Amniotic stem cell (primary cell): ENCODE measurements at regions not wholly inside any gene's neighbourhood (a gene's known extent, or its start where the extent isn't known, plus 50 kb on each side); places are given as distances from the start of the nearest gene placed in this dataset.
"Not testable (repeated sequence)": the region's sequence is repeated elsewhere in the genome, so short reads cannot be mapped to it uniquely, and the experiment has no call there.

Experiments
- DNase-seq: peaks from one replicate; lab custom pipeline; 2025; lab: John Stamatoyannopoulos, UW

DNA sequence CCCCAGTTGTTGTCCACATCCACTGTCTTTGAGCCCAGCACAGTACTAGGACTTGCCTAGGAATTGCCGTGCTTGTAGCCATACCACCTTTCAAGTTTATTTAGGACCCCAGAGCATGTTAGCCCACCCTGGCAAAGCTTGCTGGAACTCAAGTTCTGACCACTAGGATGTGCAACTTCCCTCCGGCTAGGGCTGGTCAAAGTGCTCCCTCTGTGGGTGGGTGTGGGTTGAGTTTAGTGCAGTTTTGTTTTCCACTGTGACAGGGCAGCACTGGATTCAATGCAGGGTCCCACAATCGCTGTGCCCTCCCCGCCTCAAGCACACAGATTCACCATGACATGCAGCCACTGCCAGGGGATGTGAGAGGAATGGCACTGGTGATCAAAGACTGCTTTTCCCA, 96.0 kb downstream of the RASGEF1B start:
- no peak for DNase-seq

DNA sequence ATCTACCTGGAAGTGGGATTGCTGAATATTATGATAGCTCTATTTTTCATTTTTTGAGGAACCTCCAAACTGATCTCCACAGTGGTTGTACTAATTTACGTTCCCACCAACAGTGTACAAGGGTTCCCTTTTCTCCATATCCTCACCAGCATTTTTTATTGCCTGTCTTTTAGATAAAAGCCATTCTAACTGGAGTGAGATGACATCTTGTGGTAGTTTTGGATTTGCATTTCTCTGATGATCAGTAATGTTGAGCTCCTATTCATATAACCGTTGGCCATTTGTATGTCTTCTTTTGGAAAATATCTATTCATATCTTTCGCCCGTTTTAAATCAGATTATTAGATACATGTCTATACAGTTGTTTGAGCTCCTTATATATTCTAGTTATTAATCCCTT, 101.8 kb downstream of the RASGEF1B start:
- DNase-seq: no peak

DNA sequence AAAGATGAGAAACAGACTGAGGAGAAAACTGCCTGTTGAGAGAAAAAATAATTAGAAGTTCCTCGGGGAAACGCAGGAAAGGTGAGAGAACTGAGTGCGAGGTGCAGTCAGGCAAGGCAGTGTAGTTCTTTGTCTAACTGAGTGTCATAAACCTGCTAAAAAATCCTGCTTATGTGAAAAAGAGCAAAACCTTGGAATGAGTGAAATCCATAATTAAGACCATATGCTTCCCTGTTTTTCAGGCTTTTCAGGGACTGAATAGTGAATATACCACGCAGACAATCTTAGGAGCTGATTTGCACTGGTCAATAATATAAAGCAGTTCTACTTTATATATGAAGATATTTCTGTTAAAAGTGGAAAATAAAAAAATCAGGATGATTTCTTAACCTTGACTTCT, 104.9 kb downstream of the RASGEF1B start:
- no peak for DNase-seq

DNA sequence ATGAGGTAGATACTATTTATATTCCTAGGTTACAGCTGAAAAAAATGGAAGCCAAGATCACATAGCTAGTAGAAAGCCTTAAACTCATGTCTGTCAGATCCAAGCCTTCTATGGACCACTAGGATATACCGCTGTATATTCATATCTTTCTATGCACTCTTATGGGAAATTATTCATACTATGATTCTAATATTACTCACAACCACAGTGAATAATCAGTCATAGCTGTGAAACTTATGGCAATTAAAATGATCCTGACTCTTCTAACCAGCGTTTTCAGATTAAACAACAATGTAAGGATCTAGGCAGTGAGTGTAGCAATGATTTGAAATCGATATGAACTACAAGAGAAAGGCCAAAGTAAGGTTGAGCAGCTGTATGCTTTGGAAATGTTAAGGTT, 111.0 kb downstream of the RASGEF1B start:
- DNase-seq: no peak

DNA sequence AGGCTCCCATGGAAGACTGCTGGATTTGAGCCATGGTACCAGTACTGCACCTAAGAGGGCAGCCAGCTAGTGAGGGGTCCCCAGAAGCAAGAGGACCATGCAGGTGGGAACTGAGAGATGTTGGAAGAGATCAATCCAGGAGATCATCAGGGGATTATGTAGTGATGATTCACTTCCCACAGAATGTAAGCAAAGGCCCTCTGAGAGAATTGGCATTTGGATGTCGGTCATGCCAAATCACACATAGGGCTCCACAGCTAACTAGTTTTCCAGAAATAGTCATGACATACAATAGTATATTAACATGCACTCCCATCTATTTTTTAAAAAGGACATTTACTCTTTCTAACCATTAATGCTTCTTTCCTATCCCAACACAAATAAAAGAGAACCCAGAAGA, 112.5 kb downstream of the RASGEF1B start:
- DNase-seq: no peak

DNA sequence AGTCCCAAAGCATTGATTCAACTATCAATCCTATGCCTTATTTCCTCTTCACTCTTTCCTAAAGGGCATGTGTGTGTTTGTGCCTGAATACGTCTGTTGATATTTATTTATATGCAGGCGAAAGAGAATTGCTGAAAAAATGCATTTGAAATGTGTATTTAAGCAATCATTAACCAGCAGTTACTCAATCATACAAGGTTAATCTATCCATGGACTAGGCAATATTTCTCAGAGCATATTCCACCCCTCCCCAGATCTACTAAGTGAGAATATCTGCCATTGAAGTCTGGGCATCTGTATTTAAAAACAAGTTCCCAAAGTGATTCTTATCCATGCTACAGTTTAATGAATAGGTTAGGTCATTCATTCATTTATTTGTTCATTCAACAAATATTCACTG, 113.6 kb downstream of the RASGEF1B start:
- DNase-seq: no peak

DNA sequence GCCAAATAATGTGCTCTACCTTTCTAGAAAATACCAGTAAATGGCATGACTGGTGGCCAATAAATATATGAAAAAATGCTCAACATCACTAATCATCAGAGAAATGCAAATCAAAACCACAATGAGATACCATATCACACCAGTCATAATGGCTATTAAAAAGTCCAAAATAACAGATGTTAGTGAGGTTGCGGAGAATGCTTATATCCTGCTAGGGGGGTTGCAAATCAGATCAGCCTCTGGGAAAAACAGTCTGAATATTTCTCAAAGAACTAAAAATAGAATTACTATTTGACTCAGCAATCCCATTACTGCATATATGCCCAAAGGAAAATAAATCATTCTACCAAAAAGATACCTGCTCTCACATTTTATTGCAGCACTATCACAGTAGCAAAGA, 115.1 kb downstream of the RASGEF1B start:
- DNase-seq: no peak

DNA sequence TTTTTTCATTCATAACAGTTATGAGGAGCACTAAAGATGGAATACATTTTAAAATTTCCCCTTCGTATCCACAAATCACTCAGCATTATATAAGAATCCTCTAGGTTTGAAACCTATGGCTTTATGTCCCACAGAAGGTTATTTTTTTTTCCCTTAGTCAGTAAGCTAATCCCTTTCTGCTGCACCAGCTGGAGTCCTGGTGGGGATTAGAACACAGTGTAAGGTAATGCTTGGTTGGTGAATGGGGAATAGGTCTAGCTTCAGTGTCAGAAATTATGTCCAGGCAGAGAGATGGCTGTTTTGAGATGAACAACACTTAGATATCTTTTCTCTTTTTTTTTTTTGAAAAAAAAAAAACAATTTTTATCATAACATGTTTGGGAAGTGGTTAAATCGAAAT, 116.6 kb downstream of the RASGEF1B start:
- no peak for DNase-seq

DNA sequence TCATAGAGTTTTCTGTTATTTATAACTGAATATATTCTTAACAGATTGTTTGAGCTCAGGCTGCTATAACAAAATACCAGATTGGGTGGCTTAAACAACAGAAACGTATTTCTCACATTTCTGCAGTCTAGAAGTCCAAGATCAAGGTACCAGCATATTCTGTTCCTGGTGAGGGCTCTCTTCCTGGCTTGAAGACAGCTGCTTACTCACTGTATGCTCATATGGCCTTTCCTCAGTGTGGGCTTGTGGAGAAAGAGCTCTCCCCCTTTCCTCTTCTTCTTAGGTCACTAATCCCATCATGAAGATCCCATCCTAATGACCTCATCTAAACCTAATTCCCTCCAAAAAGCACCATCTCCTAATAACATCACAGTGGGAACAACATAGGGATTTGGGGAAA, 117.8 kb downstream of the RASGEF1B start:
- no peak for DNase-seq

DNA sequence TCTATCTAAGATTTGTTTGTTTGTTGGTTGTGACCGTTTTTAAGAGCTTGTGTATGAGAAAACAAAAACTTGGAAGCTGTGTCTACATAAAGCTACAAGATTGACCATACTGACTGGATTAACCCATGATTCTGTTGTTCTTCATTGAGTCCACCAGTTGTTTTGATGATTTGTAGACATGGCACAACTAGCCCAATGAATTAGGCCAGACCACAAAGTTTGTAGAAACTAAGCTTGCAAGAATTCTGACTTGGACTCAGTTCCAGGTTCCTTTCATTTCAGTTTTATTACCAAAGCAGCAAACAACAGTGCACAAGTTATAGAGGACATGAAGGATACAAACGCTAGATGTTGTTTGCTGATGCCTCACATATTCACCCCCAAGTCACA, 119.3 kb downstream of the RASGEF1B start:
- no peak for DNase-seq

DNA sequence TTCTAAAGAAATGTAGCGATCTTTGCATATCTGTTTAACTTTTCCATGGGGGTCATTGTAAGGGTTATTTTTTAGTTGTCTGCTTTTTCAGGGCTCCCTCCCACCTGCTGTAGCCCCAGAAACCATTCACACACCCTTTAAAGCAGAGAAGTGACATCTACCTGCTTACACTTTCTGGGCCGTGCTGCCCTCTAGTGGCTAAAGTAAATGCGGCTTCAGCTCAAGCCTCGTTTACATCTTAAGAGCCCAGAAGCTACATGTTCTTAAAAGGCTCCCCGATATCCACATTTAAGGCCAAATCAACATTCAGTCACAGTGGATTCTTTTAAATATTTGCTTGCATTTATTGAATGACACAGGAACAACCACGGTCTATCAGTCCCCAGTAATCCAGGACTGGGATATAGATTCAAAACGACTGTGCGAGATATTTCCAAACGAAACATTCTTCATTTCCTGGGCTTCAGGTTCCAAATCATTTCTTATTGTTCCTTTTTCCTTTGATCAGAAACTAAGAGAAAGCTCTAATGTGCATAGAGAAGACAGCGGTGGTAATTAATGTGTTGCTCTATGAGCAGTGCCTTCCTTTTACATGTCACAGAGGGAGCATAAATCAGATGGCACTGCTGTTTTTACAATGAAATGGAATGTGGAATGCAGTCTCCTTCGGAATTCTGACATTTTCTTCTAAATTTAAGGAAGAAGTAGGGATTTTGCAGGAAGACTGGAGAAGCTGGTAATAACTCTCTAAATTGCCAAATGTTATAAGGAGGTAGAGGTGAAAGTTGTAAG, 119.9 kb downstream of the RASGEF1B start:
- DNase-seq: peak; percentile 35

DNA sequence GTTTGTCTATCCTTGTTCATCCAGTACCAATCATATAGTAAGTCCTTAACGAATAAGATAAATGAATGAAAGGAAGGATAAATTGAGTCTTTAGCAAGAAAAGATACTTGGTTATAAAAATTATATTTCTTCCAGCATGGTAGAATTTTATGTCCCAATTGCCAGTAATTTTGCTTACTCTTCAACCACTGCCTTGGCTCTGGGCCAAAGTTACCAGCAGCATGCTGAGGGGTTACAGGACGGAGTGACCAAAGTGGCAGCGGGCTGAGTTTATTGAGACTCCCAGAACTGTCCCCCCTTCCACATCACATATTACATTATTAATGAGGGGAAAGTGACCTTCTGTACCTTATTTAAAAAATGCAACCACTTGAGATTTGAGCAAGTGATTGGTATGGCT, 121.7 kb downstream of the RASGEF1B start:
- no peak for DNase-seq

DNA sequence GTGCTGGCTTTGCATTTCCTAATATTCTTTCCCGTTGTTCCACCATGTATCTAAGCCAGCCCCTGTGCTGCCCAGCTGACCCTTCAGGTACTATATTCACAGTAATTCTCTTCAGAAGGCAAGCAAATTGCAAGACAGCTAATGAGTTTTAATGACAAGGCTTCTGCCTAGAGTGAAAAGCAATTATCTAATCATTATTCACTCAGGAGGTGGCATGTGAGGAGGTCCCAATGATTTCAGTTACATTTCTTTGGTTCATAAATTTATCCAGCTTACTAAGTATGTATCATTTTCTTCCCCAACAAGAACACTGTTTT, 123.0 kb downstream of the RASGEF1B start:
- DNase-seq: no peak

DNA sequence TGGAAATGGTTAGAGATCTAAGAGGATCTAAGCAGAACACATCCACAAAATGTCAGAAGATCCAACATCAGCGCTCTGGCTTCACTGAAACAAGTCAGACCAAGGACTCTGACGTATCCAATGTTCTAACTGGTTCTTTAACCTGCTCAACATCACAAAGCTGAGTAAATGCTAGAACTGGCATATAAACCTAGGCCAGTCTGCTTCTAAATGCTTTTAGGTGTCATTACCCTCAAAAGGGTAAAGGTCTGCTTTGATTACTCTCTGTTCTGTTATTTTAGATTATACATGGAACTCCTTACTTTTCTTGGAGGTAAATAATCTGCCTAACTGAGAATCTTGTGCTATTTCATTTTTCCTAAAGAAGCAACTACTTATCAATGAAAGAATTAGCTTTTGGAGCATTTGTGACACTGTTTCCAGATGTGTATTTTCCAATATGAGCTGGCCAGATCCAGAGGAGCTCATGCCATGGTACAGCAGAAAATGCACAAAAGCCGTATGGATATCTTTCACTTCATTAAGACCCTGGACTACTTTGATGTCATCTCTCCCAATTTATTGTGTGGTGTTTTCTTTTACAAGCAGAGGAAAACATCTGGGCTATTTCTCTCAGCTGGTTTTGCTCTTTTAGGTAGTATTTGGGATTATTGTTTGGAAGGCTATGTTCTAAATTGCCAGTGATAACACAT, 123.5 kb downstream of the RASGEF1B start:
- no peak for DNase-seq

DNA sequence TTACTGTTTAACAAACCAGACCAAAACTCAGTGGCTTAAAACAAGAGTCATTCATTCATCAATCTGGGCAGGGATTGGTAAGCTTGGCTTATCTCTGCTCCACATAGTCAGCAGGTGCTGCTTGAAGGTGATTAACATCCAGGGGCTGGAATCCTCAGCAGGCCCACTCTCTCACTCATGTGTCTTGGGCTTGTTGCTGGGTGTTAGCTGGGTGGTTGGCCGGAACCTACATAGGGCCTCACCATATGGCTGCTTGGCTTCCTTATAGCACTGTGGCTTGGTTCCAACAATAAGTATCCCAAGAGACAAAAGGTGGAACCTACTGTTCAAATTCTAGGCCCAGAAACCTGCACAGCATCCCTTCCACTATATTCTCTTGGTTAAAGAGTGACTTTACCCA, 125.0 kb downstream of the RASGEF1B start:
- DNase-seq: no peak

DNA sequence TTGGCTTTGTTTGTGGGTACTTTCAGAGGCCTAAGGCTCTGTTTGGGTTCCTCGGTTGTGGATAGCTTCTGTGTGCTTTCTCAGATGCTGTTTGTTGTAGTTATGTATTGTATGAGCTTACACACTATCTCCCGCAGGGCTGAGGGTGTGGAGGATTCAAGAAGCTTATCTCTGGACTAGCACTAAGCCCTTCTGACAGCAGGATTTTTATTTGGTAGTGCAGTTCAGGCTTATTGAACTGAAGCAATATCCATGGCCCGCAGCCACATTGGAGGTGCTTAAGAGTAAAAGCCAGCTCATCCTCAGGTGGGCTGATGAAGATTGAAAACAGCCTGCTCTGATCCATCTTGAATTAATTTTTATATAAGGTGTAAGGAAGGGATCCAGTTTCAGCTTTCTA, 128.2 kb downstream of the RASGEF1B start:
- no peak for DNase-seq

DNA sequence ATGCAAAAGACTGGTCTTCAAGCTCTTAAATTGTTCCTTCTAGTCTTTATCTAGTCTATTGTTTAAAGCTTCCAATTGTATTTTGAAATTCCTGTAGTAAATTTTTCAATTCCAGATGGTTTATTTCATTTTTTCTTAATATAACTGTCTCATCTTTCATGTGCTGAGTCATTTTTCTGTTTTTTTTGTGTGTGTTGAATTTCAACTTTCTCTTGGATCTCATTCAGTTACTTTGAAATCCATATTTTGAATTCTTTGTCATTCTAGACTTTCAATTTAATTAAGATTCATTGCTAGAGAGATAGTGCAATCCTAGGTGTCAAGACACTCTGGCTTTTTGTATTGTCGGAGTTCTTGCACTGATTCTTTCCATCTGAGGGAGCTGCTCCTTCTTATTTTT, 128.0 kb upstream of the PRKG2 start:
- no peak for DNase-seq

DNA sequence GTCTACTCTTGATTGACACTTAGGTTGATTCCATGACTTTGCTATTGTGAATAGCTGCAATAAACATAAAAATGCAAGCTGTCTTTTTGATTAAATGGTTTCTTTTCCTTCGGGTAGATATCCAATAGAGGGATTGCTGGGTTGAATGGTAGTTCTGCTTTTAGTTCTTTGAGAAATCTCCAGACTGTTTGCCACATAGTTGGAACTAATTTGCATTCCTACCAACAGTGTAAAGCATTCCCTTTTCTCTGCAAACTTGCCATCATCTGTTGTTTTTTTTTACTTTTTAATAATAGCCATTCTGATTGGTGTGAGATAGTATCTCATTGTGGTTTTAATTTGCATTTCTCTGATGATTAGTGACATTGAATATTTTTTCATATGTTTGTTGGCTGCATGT, 122.2 kb upstream of the PRKG2 start:
- DNase-seq: no peak

DNA sequence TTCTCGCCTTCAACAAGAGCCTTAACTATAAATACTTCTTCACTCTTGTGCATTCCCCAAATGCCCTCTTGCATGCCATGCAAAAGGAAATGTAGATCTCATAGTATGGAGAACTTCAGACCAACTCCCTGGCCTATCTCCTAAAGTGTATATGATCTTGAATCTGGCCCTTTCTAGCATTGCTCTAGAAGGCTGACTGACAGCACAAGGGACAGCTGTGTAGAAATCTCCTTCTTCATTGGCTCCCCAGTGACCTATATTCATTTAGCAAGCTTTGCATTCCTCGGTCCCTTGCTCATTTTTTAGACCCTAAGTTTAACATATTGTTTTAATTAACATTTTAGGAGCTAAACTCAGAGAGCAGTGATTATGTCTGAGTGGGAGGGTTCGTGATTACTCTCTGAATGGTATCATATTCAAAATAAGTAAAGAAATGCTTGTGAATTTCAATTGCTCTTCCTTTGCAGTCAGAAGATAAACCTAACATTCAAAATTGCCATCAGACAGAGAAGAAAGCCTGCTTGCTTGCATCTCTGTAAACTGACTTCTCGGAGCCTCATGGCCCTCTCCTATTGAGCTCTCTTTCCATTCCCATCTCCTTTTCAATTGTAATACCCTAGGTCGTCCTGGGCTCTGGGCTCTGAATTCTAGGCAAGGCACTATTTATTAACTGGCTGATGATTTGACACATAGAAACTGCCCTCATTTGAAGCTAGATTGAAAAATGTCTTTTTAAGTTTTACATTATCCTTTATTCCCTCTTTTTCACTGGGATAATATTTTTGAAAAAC, 120.3 kb upstream of the PRKG2 start:
- peak; percentile 15 for DNase-seq

DNA sequence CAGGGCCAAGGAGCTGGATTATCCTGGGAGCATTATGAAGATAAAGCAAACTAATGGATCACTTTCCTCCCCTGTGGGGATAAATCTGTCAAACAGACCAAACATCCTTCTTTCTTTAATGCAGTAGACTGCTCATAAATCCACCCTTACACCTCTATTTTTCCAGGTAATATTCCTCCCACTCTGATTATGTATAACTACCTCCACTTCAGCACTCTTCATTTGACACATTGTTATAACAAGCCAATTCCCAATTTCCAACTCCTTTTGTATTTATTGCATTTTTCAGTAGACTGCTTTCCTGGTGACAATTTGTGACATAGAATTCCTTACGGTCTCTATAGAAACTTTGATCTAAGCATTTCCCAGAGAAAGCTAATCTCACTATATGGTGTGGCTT, 115.0 kb upstream of the PRKG2 start:
- no peak for DNase-seq

DNA sequence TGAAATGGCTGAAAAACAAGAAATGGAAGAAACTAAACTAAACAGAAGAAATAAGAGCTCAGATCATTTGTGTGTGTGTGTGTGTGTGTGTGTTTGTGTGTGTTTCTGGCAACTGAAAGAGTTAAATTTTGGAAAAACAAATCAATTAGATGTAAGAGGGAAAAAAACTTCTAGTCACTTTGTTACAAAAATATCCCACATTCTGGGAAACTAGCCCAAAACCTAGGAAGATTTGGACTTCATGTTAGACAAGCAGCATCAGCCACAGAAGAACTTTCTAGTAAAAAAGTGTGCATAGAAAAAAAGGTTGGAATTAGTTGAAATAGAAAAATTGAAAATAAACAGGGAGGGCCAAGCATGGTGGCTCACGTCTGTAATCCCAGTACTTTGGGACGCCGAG, 111.6 kb upstream of the PRKG2 start:
- no peak for DNase-seq

DNA sequence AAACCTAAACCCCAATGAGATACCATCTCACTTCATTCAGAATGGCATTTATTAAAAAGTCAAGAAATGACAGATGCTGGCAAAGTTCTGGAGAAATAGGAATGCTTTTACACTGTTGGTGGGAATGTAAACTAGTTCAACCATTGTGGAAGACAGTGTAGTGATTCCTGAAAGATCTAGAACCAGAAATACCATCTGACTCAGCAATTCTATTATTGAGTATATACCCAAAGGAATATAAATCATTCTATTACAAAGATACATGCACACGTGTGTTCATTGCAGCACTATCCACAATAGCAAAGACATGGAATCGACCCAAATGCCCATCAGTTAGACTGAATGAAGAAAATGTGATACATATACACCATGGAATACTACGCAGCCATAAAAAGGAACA, 109.6 kb upstream of the PRKG2 start:
- DNase-seq: not testable (repeated sequence)

DNA sequence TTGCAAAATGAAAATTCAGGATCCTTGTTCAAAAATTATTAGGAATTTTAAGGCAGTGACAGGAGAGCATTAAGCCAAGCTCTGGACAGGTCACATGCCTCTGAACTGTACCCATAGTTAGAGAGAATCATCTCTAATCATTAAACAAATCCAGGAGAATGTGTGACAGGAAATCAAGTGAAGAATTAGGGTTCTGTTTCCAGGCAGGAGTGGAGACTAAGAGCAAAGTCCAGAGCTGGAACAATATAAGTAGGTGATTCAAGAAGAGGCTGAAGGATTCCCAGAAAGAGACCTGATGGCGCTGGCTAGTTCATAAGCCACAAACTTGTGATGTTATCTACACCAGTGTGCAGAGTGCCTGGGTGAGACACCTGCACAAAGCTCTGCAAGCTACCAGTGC, 104.6 kb upstream of the PRKG2 start:
- DNase-seq: no peak
